Adrenal gland (tissue), 5 donors: ENCODE measurements at regions not wholly inside any gene's neighbourhood (a gene's known extent, or its start where the extent isn't known, plus 50 kb on each side); places are given as distances from the start of the nearest gene placed in this dataset.

Source experiments
- POLR2A ChIP-seq, 2 donors: fragments of 450-650 bp; IDR thresholded peaks; one replicate each; pipeline ENCODE4 v1.6.1; 2017; ENCODE audit warnings: antibody characterized with exemption in 2 of 2, mild to moderate bottlenecking in 2 of 2, moderate library complexity in 1 of 2
- TF ChIP-seq, protein P1 (sequence below), 6 experiments: fragments of 450-650 bp in 4 of 6; fragments of 200-600 bp in 2 of 6; sonication (generic) in 1 of 6; IDR thresholded peaks; 1 replicate in 5 of 6; 2 replicates in 1 of 6; pipeline versions ENCODE4 v1.5.1 to v1.8.0; 2016 to 2021; ENCODE audit warnings: antibody characterized with exemption in 6 of 6, mild to moderate bottlenecking in 2 of 6, moderate library complexity in 1 of 6
- donor health status: DM: no; HTN: no; CAD: no.

GRCh38 chr10:9863559-9864121 is 1154.0 kb upstream of the CELF2 start:
- TF ChIP-seq, protein P1, sequence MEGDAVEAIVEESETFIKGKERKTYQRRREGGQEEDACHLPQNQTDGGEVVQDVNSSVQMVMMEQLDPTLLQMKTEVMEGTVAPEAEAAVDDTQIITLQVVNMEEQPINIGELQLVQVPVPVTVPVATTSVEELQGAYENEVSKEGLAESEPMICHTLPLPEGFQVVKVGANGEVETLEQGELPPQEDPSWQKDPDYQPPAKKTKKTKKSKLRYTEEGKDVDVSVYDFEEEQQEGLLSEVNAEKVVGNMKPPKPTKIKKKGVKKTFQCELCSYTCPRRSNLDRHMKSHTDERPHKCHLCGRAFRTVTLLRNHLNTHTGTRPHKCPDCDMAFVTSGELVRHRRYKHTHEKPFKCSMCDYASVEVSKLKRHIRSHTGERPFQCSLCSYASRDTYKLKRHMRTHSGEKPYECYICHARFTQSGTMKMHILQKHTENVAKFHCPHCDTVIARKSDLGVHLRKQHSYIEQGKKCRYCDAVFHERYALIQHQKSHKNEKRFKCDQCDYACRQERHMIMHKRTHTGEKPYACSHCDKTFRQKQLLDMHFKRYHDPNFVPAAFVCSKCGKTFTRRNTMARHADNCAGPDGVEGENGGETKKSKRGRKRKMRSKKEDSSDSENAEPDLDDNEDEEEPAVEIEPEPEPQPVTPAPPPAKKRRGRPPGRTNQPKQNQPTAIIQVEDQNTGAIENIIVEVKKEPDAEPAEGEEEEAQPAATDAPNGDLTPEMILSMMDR (IDR thresholded peaks at IDR 0.05): no peak
- no peak for TF ChIP-seq POLR2A (IDR thresholded peaks at IDR 0.05)
